Fibroblast of lung (primary cell): ENCODE measurements at regions not wholly inside any gene's neighbourhood (a gene's known extent, or its start where the extent isn't known, plus 50 kb on each side); places are given as distances from the start of the nearest gene placed in this dataset.
A peak's percentile ranks its signal among the peaks of the same experiment; 100 is the strongest.

Experiments
- DNase-seq, 2 donors: peaks; one replicate each; pipeline versions ENCODE4 v3.0.0 to v3.0.0-alpha.2; 2010; ENCODE audit warnings: low read depth in 2 of 2
- H2AFZ ChIP-seq: 2 replicates; pipeline ENCODE4 v1.5.1; 2012; ENCODE audit warnings: low read length, control low read depth, inconsistent platforms
- H3K27ac ChIP-seq: 2 replicates; pipeline ENCODE4 v1.5.1; 2011; ENCODE audit warnings: low read length, control low read depth; ENCODE audit not compliant: insufficient read depth
- H3K27me3 ChIP-seq: 2 replicates; pipeline ENCODE4 v1.5.1; 2011; ENCODE audit warnings: mild to moderate bottlenecking, low read length; ENCODE audit not compliant: control insufficient read depth, insufficient read depth
- H3K36me3 ChIP-seq: 2 replicates; pipeline ENCODE4 v1.5.1; 2011; ENCODE audit warnings: low read length; ENCODE audit not compliant: control insufficient read depth, insufficient read depth
- H3K4me1 ChIP-seq: 2 replicates; pipeline ENCODE4 v1.5.1; 2011; ENCODE audit warnings: low read length; ENCODE audit not compliant: control insufficient read depth, insufficient read depth; ENCODE audit errors: extremely low read depth
- H3K4me2 ChIP-seq: 2 replicates; pipeline ENCODE4 v1.5.1; 2011; ENCODE audit warnings: low read length, control low read depth; ENCODE audit not compliant: insufficient read depth; ENCODE audit errors: extremely low read depth
- H3K4me3 ChIP-seq, 4 experiments: fragments of 200-600 bp in 1 of 4; sonication (generic) in 1 of 4; replicated peaks in 1 of 4; 2 replicates each; pipeline ENCODE4 v1.5.1; 2011 to 2016; ENCODE audit warnings: low read length in 4 of 4, low read depth in 3 of 4, mild to moderate bottlenecking in 3 of 4, control low read depth in 2 of 4, inconsistent platforms in 1 of 4, mixed read lengths in 1 of 4; ENCODE audit not compliant: insufficient read depth in 1 of 4; ENCODE audit errors: control extremely low read depth in 1 of 4
- H3K79me2 ChIP-seq: 2 replicates; pipeline ENCODE4 v1.5.1; 2012; ENCODE audit warnings: mild to moderate bottlenecking, low read length, inconsistent platforms; ENCODE audit not compliant: control insufficient read depth, insufficient read depth
- H3K9ac ChIP-seq: 2 replicates; pipeline ENCODE4 v1.5.1; 2011; ENCODE audit warnings: mild to moderate bottlenecking, low read length, control low read depth; ENCODE audit not compliant: insufficient read depth
- H3K9me3 ChIP-seq: 2 replicates; pipeline ENCODE4 v1.5.1; 2012; ENCODE audit warnings: low read depth, low read length; ENCODE audit not compliant: control insufficient read depth, insufficient read depth
- H4K20me1 ChIP-seq: 2 replicates; pipeline ENCODE4 v1.5.1; 2011; ENCODE audit warnings: low read length; ENCODE audit not compliant: control insufficient read depth, insufficient read depth; ENCODE audit errors: extremely low read depth
- EZH2 ChIP-seq: IDR thresholded peaks from 2 replicates; pipeline ENCODE4 v1.5.1; 2012; ENCODE audit warnings: low read length, control low read depth, mild to moderate bottlenecking; ENCODE audit errors: missing control alignments
- TF ChIP-seq, protein P1 (sequence below), 2 donors: IDR thresholded peaks in 1 of 2; conservative IDR thresholded peaks in 1 of 2; 1 replicate in 1 of 2; 2 replicates in 1 of 2; pipeline ENCODE4 v1.5.1; 2011 to 2012; ENCODE audit warnings: low read length in 2 of 2, control low read depth in 1 of 2, inconsistent platforms in 1 of 2, low read depth in 1 of 2, mild to moderate bottlenecking in 1 of 2

DNA sequence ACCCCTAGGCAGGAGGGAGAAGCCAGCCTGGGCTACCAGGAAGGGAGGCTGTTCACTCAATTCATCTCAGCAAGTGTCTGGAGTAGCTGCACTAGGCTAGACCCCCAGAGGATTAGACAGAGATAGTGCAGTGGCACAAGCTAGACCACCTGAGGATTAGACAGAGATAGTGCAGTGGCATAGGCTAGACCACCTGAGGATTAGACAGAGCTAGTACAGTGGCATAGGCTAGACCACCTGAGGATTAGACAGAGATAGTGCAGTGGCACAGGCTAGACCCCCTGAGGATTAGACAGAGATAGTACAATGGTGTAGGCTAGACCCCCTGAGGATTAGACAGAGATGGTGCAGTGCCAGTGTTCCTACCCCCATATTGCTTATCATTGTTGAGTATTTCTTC is 74.1 kb upstream of the SDK2 start:
- TF ChIP-seq, protein P1, sequence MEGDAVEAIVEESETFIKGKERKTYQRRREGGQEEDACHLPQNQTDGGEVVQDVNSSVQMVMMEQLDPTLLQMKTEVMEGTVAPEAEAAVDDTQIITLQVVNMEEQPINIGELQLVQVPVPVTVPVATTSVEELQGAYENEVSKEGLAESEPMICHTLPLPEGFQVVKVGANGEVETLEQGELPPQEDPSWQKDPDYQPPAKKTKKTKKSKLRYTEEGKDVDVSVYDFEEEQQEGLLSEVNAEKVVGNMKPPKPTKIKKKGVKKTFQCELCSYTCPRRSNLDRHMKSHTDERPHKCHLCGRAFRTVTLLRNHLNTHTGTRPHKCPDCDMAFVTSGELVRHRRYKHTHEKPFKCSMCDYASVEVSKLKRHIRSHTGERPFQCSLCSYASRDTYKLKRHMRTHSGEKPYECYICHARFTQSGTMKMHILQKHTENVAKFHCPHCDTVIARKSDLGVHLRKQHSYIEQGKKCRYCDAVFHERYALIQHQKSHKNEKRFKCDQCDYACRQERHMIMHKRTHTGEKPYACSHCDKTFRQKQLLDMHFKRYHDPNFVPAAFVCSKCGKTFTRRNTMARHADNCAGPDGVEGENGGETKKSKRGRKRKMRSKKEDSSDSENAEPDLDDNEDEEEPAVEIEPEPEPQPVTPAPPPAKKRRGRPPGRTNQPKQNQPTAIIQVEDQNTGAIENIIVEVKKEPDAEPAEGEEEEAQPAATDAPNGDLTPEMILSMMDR (conservative IDR thresholded peaks at IDR 0.05 in 1 of 2, IDR thresholded peaks at IDR 0.05 in 1 of 2; ENCODE audit: low read depth in 1 of 2, low read length in 2 of 2): no peak
- no peak for TF ChIP-seq EZH2
- H3K4me2 ChIP-seq: no peak overlapping the region
- H3K36me3 ChIP-seq: no peaks in the 10 kb centered on the region

DNA sequence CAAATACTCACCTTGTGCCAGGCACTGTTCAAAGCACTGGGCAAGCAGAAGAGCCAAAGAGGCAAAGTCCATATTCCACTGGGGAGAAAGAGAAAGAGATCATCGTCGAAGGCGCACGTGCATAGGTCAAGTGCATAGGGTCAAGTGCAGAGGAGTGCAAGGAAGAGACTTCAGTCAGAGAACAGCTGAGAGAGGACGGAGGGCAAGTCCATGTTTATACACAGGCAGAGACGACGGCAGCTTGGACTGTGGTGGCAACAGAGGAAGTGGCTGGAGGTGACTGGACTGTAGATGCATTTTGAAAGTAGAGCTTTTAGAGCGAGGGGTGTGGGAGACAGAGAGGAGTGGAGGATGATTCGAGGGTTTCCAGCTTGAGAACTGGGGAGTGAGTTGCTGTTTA is 74.7 kb upstream of the SDK2 start:
- H3K4me2 ChIP-seq: no peak overlapping the region
- no peaks in the 10 kb centered on the region for H3K79me2 ChIP-seq
- no peak for DNase-seq
- no peak overlapping the region for H2AFZ ChIP-seq
- no peaks in the 10 kb centered on the region for H3K36me3 ChIP-seq
- H3K27ac ChIP-seq: no peak overlapping the region
- no peaks in the 10 kb centered on the region for H4K20me1 ChIP-seq
- H3K9ac ChIP-seq: no peak overlapping the region
- no peaks in the 10 kb centered on the region for H3K27me3 ChIP-seq
- TF ChIP-seq, protein P1 (conservative IDR thresholded peaks at IDR 0.05 in 1 of 2, IDR thresholded peaks at IDR 0.05 in 1 of 2; ENCODE audit: low read depth in 1 of 2, low read length in 2 of 2): no peak
- no peak for TF ChIP-seq EZH2
- H3K9me3 ChIP-seq: no peaks in the 10 kb centered on the region
- no peaks in the 10 kb centered on the region for H3K4me1 ChIP-seq
- H3K4me3 ChIP-seq: no peak overlapping the region

More for the DNA sequence above, 74.1 kb upstream of the SDK2 start:
- H3K27ac ChIP-seq: no peak overlapping the region
- H3K79me2 ChIP-seq: no peaks in the 10 kb centered on the region
- DNase-seq: no peak
- H3K9ac ChIP-seq: no peak overlapping the region
- H3K4me1 ChIP-seq: no peaks in the 10 kb centered on the region
- no peaks in the 10 kb centered on the region for H3K27me3 ChIP-seq
- H2AFZ ChIP-seq: no peak overlapping the region
- no peaks in the 10 kb centered on the region for H4K20me1 ChIP-seq
- H3K4me3 ChIP-seq: no peak overlapping the region
- H3K9me3 ChIP-seq: no peaks in the 10 kb centered on the region

DNA sequence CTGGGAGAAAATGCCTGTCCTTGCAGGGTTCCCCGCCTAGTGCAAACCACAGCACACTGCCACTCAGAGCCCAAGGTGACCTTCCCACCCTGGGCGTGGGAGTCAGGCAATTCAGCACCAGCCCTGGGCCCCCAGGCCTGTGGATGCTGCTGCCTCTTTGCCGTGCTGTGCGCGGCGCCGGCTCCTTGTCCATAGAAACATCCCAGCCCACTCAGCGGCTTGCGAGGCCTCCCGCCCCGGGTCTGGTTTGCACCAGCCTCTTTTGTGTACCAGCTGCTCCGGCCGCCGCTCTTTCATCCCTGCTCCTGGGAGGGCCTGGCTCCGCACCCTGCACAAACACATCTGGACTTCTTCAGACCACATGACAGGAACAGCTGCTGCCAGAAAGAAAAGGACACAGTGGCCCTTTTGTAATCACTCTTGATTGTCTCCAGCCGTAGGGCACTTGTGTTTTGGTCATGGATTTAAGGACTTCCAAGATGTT is 75.4 kb upstream of the SDK2 start:
- Histone ChIP-seq H3K4me3 (no peak overlapping the region), H3K9ac (no peak overlapping the region), H3K36me3 (no peaks in the 10 kb centered on the region), H3K4me1 (no peaks in the 10 kb centered on the region), H3K27ac (no peak overlapping the region), H3K4me2 (no peak overlapping the region), H3K9me3 (no peaks in the 10 kb centered on the region), H3K79me2 (no peaks in the 10 kb centered on the region), H4K20me1 (no peaks in the 10 kb centered on the region), H3K27me3 (no peaks in the 10 kb centered on the region), H2AFZ (no peak overlapping the region)
- peak in 1 of 2 donors; percentile 16 for DNase-seq
- no peak for TF ChIP-seq EZH2
- TF ChIP-seq, protein P1 (conservative IDR thresholded peaks at IDR 0.05 in 1 of 2, IDR thresholded peaks at IDR 0.05 in 1 of 2; ENCODE audit: low read depth in 1 of 2, low read length in 2 of 2): no peak
